ENCODE measurements at regions not wholly inside any gene's neighbourhood (a gene's known extent, or its start where the extent isn't known, plus 50 kb on each side); places are given as distances from the start of the nearest gene placed in this dataset.

DNA sequence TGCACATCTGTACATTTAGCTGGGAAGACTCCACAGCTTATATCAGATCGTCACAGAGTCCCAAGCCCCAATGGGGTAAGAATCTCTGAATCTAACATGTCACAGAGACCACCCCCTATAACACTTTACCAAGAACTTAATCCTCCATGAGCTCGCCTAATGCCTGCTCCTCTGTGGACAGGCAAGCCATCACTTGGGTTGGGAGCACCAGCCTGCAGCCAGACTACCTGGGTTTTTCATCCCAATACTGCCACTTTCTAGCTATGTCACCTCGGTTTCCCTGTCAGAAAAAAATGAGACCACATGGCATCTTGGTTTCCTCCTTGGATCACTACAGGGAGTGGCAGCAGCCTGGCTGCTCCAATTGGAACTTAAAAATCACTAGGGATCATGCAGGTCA, 277.9 kb upstream of the TLE3 start:
- CTCF ChIA-PET (ENCODE audit: low intra/inter-chr PET ratio): no interaction called here
- H4K20me1 ChIP-seq (replicated peaks; ENCODE audit: control insufficient read depth, insufficient read depth, low read length): no peaks in the 10 kb centered on the region; the same call in 1 of the 2 replicates
- TF ChIP-seq BDP1 (IDR thresholded peaks at IDR 0.05; ENCODE audit: insufficient read depth, insufficient read length) (no peak), HSF4 (CRISPR knock-in tag; IDR thresholded peaks at IDR 0.05; ENCODE audit: borderline replicate concordance) (no peak), IFI16 (CRISPR knock-in tag; IDR thresholded peaks at IDR 0.05) (no peak), HNRNPLL (IDR thresholded peaks at IDR 0.05; ENCODE audit: low read depth, low read length, poor library complexity, severe bottlenecking) (no peak), ZFP36 (IDR thresholded peaks at IDR 0.05; ENCODE audit: low read depth, low read length, partially characterized antibody) (no peak), CREB1 (IDR thresholded peaks at IDR 0.05) (no peak), CREB1 (CRISPR knock-in tag; IDR thresholded peaks at IDR 0.05) (no peak), BRCA1 (IDR thresholded peaks at IDR 0.05) (no peak), BRCA1 (CRISPR knock-in tag; IDR thresholded peaks at IDR 0.05) (no peak)
- TF ChIP-seq, protein P1, sequence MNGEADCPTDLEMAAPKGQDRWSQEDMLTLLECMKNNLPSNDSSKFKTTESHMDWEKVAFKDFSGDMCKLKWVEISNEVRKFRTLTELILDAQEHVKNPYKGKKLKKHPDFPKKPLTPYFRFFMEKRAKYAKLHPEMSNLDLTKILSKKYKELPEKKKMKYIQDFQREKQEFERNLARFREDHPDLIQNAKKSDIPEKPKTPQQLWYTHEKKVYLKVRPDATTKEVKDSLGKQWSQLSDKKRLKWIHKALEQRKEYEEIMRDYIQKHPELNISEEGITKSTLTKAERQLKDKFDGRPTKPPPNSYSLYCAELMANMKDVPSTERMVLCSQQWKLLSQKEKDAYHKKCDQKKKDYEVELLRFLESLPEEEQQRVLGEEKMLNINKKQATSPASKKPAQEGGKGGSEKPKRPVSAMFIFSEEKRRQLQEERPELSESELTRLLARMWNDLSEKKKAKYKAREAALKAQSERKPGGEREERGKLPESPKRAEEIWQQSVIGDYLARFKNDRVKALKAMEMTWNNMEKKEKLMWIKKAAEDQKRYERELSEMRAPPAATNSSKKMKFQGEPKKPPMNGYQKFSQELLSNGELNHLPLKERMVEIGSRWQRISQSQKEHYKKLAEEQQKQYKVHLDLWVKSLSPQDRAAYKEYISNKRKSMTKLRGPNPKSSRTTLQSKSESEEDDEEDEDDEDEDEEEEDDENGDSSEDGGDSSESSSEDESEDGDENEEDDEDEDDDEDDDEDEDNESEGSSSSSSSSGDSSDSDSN (IDR thresholded peaks at IDR 0.05; ENCODE audit: borderline replicate concordance in 1 of 2, low read depth in 2 of 2, low read length in 2 of 2): no peak
- TF ChIP-seq, protein P2, sequence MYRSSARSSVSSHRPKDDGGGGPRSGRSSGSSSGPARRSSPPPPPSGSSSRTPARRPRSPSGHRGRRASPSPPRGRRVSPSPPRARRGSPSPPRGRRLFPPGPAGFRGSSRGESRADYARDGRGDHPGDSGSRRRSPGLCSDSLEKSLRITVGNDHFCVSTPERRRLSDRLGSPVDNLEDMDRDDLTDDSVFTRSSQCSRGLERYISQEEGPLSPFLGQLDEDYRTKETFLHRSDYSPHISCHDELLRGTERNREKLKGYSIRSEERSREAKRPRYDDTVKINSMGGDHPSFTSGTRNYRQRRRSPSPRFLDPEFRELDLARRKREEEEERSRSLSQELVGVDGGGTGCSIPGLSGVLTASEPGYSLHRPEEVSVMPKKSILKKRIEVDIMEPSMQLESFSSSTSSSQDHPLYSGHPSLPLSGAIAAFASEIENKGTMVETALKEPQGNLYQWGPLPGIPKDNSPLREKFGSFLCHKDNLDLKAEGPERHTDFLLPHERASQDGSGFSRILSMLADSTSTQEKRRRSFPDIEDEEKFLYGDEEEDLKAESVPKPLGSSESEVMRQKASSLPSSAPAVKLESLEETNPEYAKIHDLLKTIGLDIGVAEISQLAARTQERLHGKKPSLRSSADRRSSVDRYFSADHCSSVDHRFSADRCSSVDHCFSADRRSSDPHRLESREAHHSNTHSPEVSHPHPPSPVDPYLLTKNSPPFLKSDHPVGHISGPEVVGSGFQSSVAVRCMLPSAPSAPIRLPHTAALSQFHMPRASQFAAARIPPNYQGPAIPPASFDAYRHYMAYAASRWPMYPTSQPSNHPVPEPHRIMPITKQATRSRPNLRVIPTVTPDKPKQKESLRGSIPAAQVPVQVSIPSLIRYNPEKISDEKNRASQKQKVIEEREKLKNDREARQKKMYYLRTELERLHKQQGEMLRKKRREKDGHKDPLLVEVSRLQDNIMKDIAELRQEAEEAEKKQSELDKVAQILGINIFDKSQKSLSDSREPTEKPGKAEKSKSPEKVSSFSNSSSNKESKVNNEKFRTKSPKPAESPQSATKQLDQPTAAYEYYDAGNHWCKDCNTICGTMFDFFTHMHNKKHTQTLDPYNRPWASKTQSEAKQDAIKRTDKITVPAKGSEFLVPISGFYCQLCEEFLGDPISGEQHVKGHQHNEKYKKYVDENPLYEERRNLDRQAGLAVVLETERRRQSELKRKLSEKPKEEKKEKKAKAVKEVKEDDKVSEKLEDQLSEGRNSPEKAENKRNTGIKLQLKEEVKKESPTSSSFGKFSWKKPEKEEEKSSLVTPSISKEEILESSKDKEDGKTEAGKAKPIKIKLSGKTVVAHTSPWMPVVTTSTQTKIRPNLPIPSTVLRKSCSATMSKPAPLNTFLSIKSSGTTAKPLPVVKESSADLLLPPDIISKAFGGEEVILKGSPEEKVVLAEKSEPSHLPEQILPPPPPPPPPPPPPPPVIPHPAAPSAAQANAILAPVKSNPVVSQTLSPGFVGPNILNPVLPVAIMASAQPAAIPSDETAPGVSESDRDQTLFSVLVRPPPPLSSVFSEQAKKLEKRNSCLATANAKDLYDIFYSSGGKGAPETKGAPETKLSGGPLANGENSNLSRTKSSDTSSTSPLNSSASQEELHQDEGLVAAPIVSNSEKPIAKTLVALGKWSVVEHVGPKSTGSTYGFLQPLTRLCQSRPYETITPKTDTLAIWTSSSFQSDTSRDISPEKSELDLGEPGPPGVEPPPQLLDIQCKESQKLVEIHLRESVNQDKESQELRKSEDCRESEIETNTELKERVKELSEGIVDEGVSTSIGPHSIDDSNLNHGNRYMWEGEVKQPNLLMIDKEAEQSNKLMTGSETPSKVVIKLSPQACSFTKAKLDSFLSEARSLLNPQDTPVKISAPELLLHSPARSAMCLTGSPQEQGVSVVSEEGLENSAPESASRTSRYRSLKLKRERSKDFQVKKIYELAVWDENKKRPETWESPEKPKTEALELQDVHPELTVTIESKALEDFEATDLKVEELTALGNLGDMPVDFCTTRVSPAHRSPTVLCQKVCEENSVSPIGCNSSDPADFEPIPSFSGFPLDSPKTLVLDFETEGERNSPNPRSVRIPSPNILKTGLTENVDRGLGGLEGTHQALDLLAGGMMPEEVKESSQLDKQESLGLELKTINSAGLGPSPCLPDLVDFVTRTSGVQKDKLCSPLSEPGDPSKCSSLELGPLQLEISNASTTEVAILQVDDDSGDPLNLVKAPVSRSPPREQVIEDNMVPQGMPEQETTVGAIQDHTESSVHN (IDR thresholded peaks at IDR 0.05; ENCODE audit: borderline replicate concordance in 1 of 2, low read depth in 1 of 2): no peak
- TF ChIP-seq, protein P3, sequence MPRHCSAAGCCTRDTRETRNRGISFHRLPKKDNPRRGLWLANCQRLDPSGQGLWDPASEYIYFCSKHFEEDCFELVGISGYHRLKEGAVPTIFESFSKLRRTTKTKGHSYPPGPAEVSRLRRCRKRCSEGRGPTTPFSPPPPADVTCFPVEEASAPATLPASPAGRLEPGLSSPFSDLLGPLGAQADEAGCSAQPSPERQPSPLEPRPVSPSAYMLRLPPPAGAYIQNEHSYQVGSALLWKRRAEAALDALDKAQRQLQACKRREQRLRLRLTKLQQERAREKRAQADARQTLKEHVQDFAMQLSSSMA (CRISPR knock-in tag; IDR thresholded peaks at IDR 0.05): no peak
- no peak for DNase-seq (ENCODE audit: extremely low read depth in 1 of 4, low spot score in 3 of 4)
- BruUV-seq (replicated peaks): no TSS peak
- whole genome bisulfite sequencing (ENCODE audit: insufficient coverage, low coverage, missing lambda C conversion rate): 10% methylated on average over 3 of the region's 3 CpGs
- no peaks in the 10 kb centered on the region for H3K79me2 ChIP-seq (ENCODE audit: control insufficient read depth, insufficient read depth, low read length)
- H3K36me3 ChIP-seq (ENCODE audit: control insufficient read depth, insufficient read depth, low read length): no peaks in the 10 kb centered on the region
- peaks cover 15 to 36% of the 10 kb centered on the region in 2 experiments; a peak in 4 of 5 replicates for H3K27me3 ChIP-seq (ENCODE audit: control insufficient read depth in 2 of 2, insufficient read depth in 2 of 2, low read length in 2 of 2)
- no peak overlapping the region for H3K4me3 ChIP-seq
- no peak overlapping the region for H3K9ac ChIP-seq (ENCODE audit: insufficient read depth in 1 of 2, low read depth in 2 of 2, low read length in 2 of 2)
- ATAC-seq: no peak
- H3K4me1 ChIP-seq (replicated peaks in 1 of 2; ENCODE audit: control insufficient read depth in 2 of 2, insufficient read depth in 2 of 2, low read length in 2 of 2): peaks cover 7 to 11% of the 10 kb centered on the region in 2 experiments; a peak in 4 of 5 replicates
- FAIRE-seq: no peak
- POLR2A ChIA-PET: interaction anchor here (0.6 to 1.3 kb wide), 3 partner anchors 25 to 668 kb away, joined by 3 to 5 read pairs (median 4); no protein-coding TSS in a partner anchor
- H3K4me2 ChIP-seq (ENCODE audit: insufficient read depth, low read length): no peak overlapping the region
- no peaks in the 10 kb centered on the region for H3K9me3 ChIP-seq (replicated peaks; ENCODE audit: control insufficient read depth, insufficient read depth, low read depth, low read length)
- in situ Hi-C loops (cut with MboI): no loop called here
- no peaks in the 10 kb centered on the region for H3K9me1 ChIP-seq (ENCODE audit: control insufficient read depth, insufficient read depth, low read length)
- intact Hi-C loops (cut with micrococcal nuclease): no loop called here
- no peak overlapping the region for H3K27ac ChIP-seq (ENCODE audit: extremely low read depth, low read depth, low read length)
- H2AFZ ChIP-seq (ENCODE audit: low read depth, low read length): no peak overlapping the region
